ENCODE measurements at regions not wholly inside any gene's neighbourhood (a gene's known extent, or its start where the extent isn't known, plus 50 kb on each side); places are given as distances from the start of the nearest gene placed in this dataset.

GRCh38 chr2:65834062-65834461 is 401.7 kb upstream of the SPRED2 start:
- DNase-seq, result no peak

- no peak for DNase-seq
Measured at GRCh38 chr2:65831509-65831908, 399.1 kb upstream of the SPRED2 start.

- no peak for DNase-seq
Measured at GRCh38 chr2:65826567-65826966, 394.2 kb upstream of the SPRED2 start.

- DNase-seq, result no peak
Measured at GRCh38 chr2:65823511-65823910, 391.1 kb upstream of the SPRED2 start.

- DNase-seq, result no peak
Measured at GRCh38 chr2:65820454-65820853, 388.1 kb upstream of the SPRED2 start.

GRCh38 chr2:65819963-65820362 is 387.6 kb upstream of the SPRED2 start:
- no peak for DNase-seq

- DNase-seq, result no peak
Measured at GRCh38 chr2:65818873-65819451, 386.6 kb upstream of the SPRED2 start.

- DNase-seq, result no peak
Measured at GRCh38 chr2:65813631-65814173, 381.3 kb upstream of the SPRED2 start.

- no peak for DNase-seq
Measured at GRCh38 chr2:65812887-65813286, 380.5 kb upstream of the SPRED2 start.

GRCh38 chr2:65807942-65808341 is 375.5 kb upstream of the SPRED2 start:
- no peak for DNase-seq

- DNase-seq, result no peak
Measured at GRCh38 chr2:65804777-65805176, 372.4 kb upstream of the SPRED2 start.

- DNase-seq, result no peak
Measured at GRCh38 chr2:65802298-65802942, 370.0 kb upstream of the SPRED2 start.

GRCh38 chr2:65800998-65801397 is 368.6 kb upstream of the SPRED2 start:
- DNase-seq, result no peak

- no peak for DNase-seq
Measured at GRCh38 chr2:65799141-65799854, 366.9 kb upstream of the SPRED2 start.

GRCh38 chr2:65798641-65799040 is 366.2 kb upstream of the SPRED2 start:
- no peak for DNase-seq

GRCh38 chr2:65794994-65795393 is 362.6 kb upstream of the SPRED2 start:
- no peak for DNase-seq

GRCh38 chr2:65791404-65791975 is 359.1 kb upstream of the SPRED2 start:
- no peak for DNase-seq

- DNase-seq, result no peak
Measured at GRCh38 chr2:65790676-65790935, 358.2 kb upstream of the SPRED2 start.

- no peak for DNase-seq
Measured at GRCh38 chr2:65789923-65790675, 357.7 kb upstream of the SPRED2 start.

GRCh38 chr2:65788556-65788955 is 356.2 kb upstream of the SPRED2 start:
- no peak for DNase-seq

- no peak for DNase-seq
Measured at GRCh38 chr2:65786765-65787164, 354.4 kb upstream of the SPRED2 start.

- DNase-seq, result no peak
Measured at GRCh38 chr2:65786007-65786717, 353.8 kb upstream of the SPRED2 start.
